HCT116 (cell line): ENCODE measurements at regions not wholly inside any gene's neighbourhood (a gene's known extent, or its start where the extent isn't known, plus 50 kb on each side); places are given as distances from the start of the nearest gene placed in this dataset.
"Not testable (repeated sequence)": the region's sequence is repeated elsewhere in the genome, so short reads cannot be mapped to it uniquely, and the experiment has no call there.

ENCODE experiments used
- ATAC-seq: fragments of 200-7000 bp; cut with Tn5 transposase; 2 replicates; pipeline ENCODE4 v1.9.1; 2020; ENCODE audit warnings: mild to moderate bottlenecking, moderate library complexity
- BruUV-seq: library from RNA; stranded (reverse); fragments of 400-500 nt; replicated peaks from 2 replicates; lab custom pipeline; 2021; lab: Mats Ljungman, UMichigan
- CTCF ChIA-PET: fragments of 300-600 bp; sonication (Branson Sonifier 250); formaldehyde crosslinking; loops from one replicate; lab custom pipeline; 2021; ENCODE audit warnings: antibody characterized with exemption; lab: Charles Lee
- POLR2A ChIA-PET: fragments of 300-600, 350-600 bp; sonication (Branson Sonifier 250); formaldehyde crosslinking; loops from one replicate; lab custom pipeline; 2021; ENCODE audit warnings: antibody characterized with exemption; lab: Charles Lee
- RAD21 ChIA-PET, 2 experiments: fragments of 300-600 bp; sonication (Branson Sonifier 250); formaldehyde crosslinking; loops; one replicate each; lab custom pipeline; 2023; ENCODE audit warnings: low total read pairs in 2 of 2; ENCODE audit not compliant: uncharacterized antibody in 2 of 2, unreplicated experiment in 2 of 2, low non-redundant PET in 1 of 2; lab: Charles Lee
- DNase-seq: peaks from one replicate; pipeline ENCODE4 v3.0.0-alpha.2; 2010; ENCODE audit warnings: low read depth, low spot score
- H2AFZ ChIP-seq: fragments of 200-600 bp; shearing (Covaris generic), sonication (generic); 2 replicates; pipeline ENCODE4 v1.6.1; 2017; ENCODE audit warnings: low read depth, mixed run types, mixed read lengths, antibody characterized with exemption, low read length; ENCODE audit not compliant: poor library complexity, severe bottlenecking
- H3K27ac ChIP-seq: 2 replicates; pipeline ENCODE4 v1.5.1; 2012; ENCODE audit warnings: low read depth, low read length
- H3K27me3 ChIP-seq: fragments of 200-600 bp; sonication (generic); 2 replicates; pipeline ENCODE4 v1.6.1; 2016; ENCODE audit warnings: mixed run types, low read length, mixed read lengths; ENCODE audit not compliant: insufficient read depth
- H3K36me3 ChIP-seq, 2 experiments: fragments of 200-500 bp in 1 of 2; fragments of 200-600 bp in 1 of 2; sonication (Bioruptor generic) in 1 of 2; sonication (generic) in 1 of 2; 2 replicates each; pipeline versions ENCODE4 v1.5.1 to v1.6.1; 2014 to 2016; ENCODE audit warnings: low read length in 2 of 2, inconsistent platforms in 1 of 2, mixed read lengths in 1 of 2, mixed run types in 1 of 2; ENCODE audit not compliant: insufficient read depth in 2 of 2, control insufficient read depth in 1 of 2
- H3K4me1 ChIP-seq, 2 experiments: fragments of 200-600 bp in 1 of 2; sonication (generic) in 1 of 2; 2 replicates each; pipeline versions ENCODE4 v1.5.1 to v1.6.1; 2012 to 2017; ENCODE audit warnings: low read length in 2 of 2, inconsistent platforms in 1 of 2, mild to moderate bottlenecking in 1 of 2, mixed read lengths in 1 of 2, mixed run types in 1 of 2, moderate library complexity in 1 of 2; ENCODE audit not compliant: insufficient read depth in 2 of 2, control insufficient read depth in 1 of 2
- H3K4me2 ChIP-seq: fragments of 200-600 bp; sonication (generic); 2 replicates; pipeline ENCODE4 v1.6.1; 2017; ENCODE audit warnings: mixed run types, low read length, mixed read lengths
- H3K4me3 ChIP-seq, 2 experiments: fragments of 200-600 bp in 1 of 2; sonication (generic) in 1 of 2; replicated peaks in 1 of 2; 2 replicates each; pipeline ENCODE4 v1.5.1; 2011 to 2016; ENCODE audit warnings: low read length in 2 of 2, control low read depth in 1 of 2, low read depth in 1 of 2, mild to moderate bottlenecking in 1 of 2, mixed read lengths in 1 of 2, mixed run types in 1 of 2
- H3K79me2 ChIP-seq: fragments of 200-600 bp; sonication (generic); 2 replicates; pipeline ENCODE4 v1.6.1; 2017; ENCODE audit warnings: mild to moderate bottlenecking, mixed run types, low read length, moderate library complexity, mixed read lengths; ENCODE audit not compliant: insufficient read depth
- H3K9ac ChIP-seq: fragments of 200-600 bp; sonication (generic); 2 replicates; pipeline ENCODE4 v1.6.1; 2016; ENCODE audit warnings: low read length, mixed read lengths
- H3K9me2 ChIP-seq: fragments of 200-600 bp; sonication (generic), shearing (Covaris generic); 2 replicates; pipeline ENCODE4 v1.6.1; 2017; ENCODE audit warnings: mixed run types, mild to moderate bottlenecking, moderate library complexity; ENCODE audit not compliant: insufficient read depth
- H3K9me3 ChIP-seq, 2 experiments: fragments of 200-500 bp in 1 of 2; fragments of 200-600 bp in 1 of 2; sonication (Bioruptor generic) in 1 of 2; sonication (generic) in 1 of 2; 2 replicates each; pipeline ENCODE4 v1.6.1; 2014 to 2017; ENCODE audit warnings: low read length in 2 of 2, mixed read lengths in 2 of 2, inconsistent platforms in 1 of 2, low read depth in 1 of 2, mild to moderate bottlenecking in 1 of 2, mixed run types in 1 of 2, moderate library complexity in 1 of 2; ENCODE audit not compliant: control insufficient read depth in 1 of 2, insufficient read depth in 1 of 2
- H4K20me1 ChIP-seq: fragments of 200-600 bp; sonication (generic), shearing (Covaris generic); 2 replicates; pipeline ENCODE4 v1.6.1; 2017; ENCODE audit warnings: mixed run types, mild to moderate bottlenecking, moderate library complexity; ENCODE audit not compliant: insufficient read depth
- ELF1 ChIP-seq: IDR thresholded peaks from 2 replicates; pipeline ENCODE4 v1.6.1; 2012; ENCODE audit warnings: low read depth, borderline replicate concordance
- JUND ChIP-seq: IDR thresholded peaks from 2 replicates; pipeline ENCODE4 v1.6.1; 2012
- SRF ChIP-seq: IDR thresholded peaks from 2 replicates; pipeline ENCODE4 v1.6.1; 2012; ENCODE audit warnings: low read depth
- YY1 ChIP-seq: IDR thresholded peaks from 2 replicates; pipeline ENCODE4 v1.6.1; 2011; ENCODE audit warnings: low read length, low read depth, moderate library complexity, mild to moderate bottlenecking; ENCODE audit not compliant: insufficient replicate concordance; ENCODE audit errors: extremely low read depth
- ZFX ChIP-seq: fragments of 450-650 bp; IDR thresholded peaks from 2 replicates; pipeline ENCODE4 v1.6.1; 2017
- intact Hi-C: fragments of 100-400 bp; cut with micrococcal nuclease; formaldehyde crosslinking; loops from 2 replicates; pipeline ENCODE4 v1.10.0; 2022

GRCh38 chr9:19895578-19895977, 106.7 kb upstream of the SLC24A2 start:
- H3K4me1 ChIP-seq, ATAC-seq, BruUV-seq, H3K36me3 ChIP-seq, H3K27ac ChIP-seq, H3K4me2 ChIP-seq, H3K9me2 ChIP-seq, H3K4me3 ChIP-seq, H3K9ac ChIP-seq, RAD21 ChIA-PET, POLR2A ChIA-PET, CTCF ChIA-PET, DNase-seq, H3K9me3 ChIP-seq, H3K79me2 ChIP-seq, H4K20me1 ChIP-seq, H2AFZ ChIP-seq: not testable (repeated sequence)
- H3K27me3 ChIP-seq, result peaks cover 12% of the 10 kb centered on the region; the same call in 1 of the 2 replicates
- intact Hi-C loops, result loop anchor here (10.0 kb wide), 1 partner anchor 59 kb away; no protein-coding TSS in a partner anchor

DNA sequence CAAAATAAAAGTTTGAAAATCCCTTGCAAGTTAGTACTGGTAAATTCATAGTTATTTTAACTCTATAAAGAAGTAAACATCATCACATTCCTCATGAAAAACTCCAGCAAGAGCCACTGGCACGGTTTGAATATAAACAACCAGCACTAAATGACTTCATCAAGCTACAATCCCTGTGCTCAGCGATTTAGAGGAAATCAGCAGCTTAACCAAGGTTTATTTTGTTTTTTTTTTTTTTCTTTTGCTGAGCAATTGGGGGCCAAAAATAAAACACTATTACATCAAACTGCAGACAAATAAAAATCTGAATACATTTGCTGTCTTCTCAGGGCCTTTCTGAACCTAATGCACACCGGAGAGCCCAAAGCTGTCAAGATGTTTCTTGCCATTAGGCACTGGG, 106.2 kb upstream of the SLC24A2 start:
- H3K79me2 ChIP-seq, result no peaks in the 10 kb centered on the region
- no peak overlapping the region for H3K9ac ChIP-seq
- TF ChIP-seq JUND (no peak), ELF1 (no peak), YY1 (no peak), ZFX (no peak), SRF (no peak)
- no peak overlapping the region for H3K27ac ChIP-seq
- DNase-seq (no peak), ATAC-seq (no peak)
- CTCF ChIA-PET, result no interaction called here
- H3K27me3 ChIP-seq, result peaks cover 12% of the 10 kb centered on the region; the same call in 1 of the 2 replicates
- H3K9me3 ChIP-seq, result no peaks in the 10 kb centered on the region
- POLR2A ChIA-PET, result no interaction called here
- BruUV-seq, result no TSS peak
- no peak overlapping the region for H2AFZ ChIP-seq
- H4K20me1 ChIP-seq, result no peaks in the 10 kb centered on the region
- H3K4me1 ChIP-seq, result no peaks in the 10 kb centered on the region
- no peak overlapping the region for H3K4me3 ChIP-seq
- no peaks in the 10 kb centered on the region for H3K9me2 ChIP-seq
- RAD21 ChIA-PET, result no interaction called here
- intact Hi-C loops, result loop anchor here (10.0 kb wide), 1 partner anchor 60 kb away; no protein-coding TSS in a partner anchor
- H3K4me2 ChIP-seq, result no peak overlapping the region
- no peaks in the 10 kb centered on the region for H3K36me3 ChIP-seq
